ENCODE measurements at regions not wholly inside any gene's neighbourhood (a gene's known extent, or its start where the extent isn't known, plus 50 kb on each side); places are given as distances from the start of the nearest gene placed in this dataset.

- TF ChIP-seq CTCF (IDR thresholded peaks at IDR 0.05; ENCODE audit: low read depth, low read length, poor library complexity, severe bottlenecking) (no peak), EZH2phosphoT487 (IDR thresholded peaks at IDR 0.05; ENCODE audit: borderline replicate concordance, low read length) (no peak)
These were observed 103.4 kb upstream of the NECTIN1 start for GRCh38 chr11:119832202-119832935.
